ENCODE measurements at regions not wholly inside any gene's neighbourhood (a gene's known extent, or its start where the extent isn't known, plus 50 kb on each side); places are given as distances from the start of the nearest gene placed in this dataset.

DNA sequence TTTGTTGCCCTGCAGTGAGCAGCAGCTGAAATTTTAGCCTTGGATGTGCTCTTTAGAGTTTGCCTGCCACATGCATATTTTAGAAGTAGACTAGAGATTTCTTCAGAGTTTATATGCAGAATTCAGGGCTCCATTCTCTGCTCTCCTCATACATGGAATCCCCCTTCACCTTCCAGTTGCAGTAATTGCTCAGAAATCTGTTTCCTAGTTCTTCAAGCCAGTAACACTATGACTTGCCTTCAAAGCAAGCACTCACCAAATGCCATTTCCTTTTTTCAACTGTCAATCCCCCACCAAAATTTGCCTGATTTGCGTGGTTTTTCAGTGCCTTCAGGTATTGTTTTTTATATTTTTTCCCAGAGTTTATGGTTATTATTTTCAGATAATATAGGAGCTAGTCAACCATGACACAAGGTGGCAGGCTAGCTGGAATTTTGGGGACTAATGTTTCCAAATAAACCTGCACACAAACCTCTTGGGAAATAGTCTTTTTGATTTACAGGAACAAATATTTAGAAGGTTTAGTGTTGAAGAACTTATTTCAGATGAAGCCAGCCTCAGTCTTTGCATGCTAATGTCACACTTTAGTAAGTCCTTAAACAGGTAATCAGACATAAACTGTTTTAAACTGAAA is 79.2 kb downstream of the ASCL1 start:
- H3K4me3 ChIP-seq: no peak overlapping the region
- no peaks in the 10 kb centered on the region for H3K27me3 ChIP-seq
- no peak overlapping the region for H3K9ac ChIP-seq
- H3K9me3 ChIP-seq: no peaks in the 10 kb centered on the region
- H3K27ac ChIP-seq: no peak overlapping the region
- no peak overlapping the region for H3K4me2 ChIP-seq
- no peaks in the 10 kb centered on the region for H3K36me3 ChIP-seq
- no peaks in the 10 kb centered on the region for H4K20me1 ChIP-seq
- TF ChIP-seq Cebpa-rat (IDR thresholded peaks at IDR 0.05): no peak
- H3K4me1 ChIP-seq: no peaks in the 10 kb centered on the region

DNA sequence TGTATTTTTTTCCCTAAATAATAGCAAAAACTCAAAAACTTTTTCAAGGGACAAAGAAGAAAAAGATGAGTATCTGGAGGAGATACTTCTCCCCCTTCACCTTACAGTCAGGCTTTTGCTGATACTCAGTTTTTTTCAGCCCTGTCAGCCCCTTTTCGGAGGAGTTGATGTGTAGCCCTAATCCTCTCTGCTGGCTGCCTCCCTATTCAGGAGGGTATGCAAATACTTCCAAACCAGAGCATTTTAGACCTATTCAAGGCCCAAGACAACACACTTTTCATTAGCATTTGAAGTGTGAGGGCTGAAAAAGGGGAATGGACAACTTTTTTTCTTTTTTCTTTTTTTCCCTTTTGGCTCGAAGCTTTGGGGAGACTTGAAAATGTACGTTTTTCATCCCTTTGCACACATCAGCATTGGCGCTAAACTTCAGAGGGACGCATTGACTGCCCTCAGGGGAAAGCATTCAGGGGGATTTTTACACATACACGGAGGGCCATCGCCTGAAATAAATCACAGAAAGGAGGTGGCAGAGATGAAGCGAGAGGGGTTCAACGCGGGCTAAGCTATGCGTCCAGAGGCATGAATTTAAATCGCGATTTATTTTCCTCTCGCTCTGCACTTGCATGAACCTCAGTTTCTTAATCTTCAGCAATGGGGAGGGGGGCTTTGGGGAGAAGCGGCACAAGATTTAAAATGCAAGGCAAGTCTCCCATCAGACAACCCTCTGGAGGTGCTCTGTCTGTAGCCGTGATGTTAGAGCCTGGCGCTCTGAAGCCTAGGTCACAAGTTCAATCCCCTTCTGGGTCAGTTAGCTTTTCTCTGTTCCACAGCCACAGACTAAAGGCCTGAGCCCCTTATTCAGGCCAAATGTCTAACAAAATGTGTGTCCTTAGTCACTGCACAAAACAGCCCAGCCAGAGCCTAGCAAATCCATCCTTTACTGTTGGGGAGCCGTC is 86.3 kb downstream of the ASCL1 start:
- Histone ChIP-seq H4K20me1 (no peaks in the 10 kb centered on the region), H3K4me2 (no peak overlapping the region), H3K36me3 (no peaks in the 10 kb centered on the region), H3K9ac (no peak overlapping the region), H3K4me3 (no peak overlapping the region), H3K4me1 (no peaks in the 10 kb centered on the region), H3K27me3 (no peaks in the 10 kb centered on the region), H3K9me3 (no peaks in the 10 kb centered on the region), H3K27ac (no peak overlapping the region)
- TF ChIP-seq Cebpa-rat (IDR thresholded peaks at IDR 0.05): no peak

DNA sequence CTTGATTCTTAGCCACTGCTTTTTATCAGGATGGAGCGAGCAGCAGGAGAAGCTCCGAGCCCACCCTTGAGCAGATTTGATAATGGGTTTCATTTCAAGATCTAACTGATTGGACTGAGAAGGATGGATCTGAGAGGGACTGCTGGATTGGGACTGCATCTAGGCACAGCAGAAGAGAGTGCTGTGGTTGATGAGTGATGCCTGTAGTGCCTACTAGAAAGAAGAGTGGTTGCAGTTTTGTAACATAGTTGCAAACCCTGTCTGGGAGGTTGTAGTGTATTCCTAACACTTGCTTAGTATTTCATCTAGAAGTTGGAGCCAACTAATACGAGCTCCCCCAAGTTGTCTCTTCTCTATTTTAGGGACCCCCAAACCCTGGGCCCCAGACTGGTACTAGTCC is 88.7 kb downstream of the ASCL1 start:
- Histone ChIP-seq H3K9ac (no peak overlapping the region), H3K9me3 (no peaks in the 10 kb centered on the region), H3K36me3 (no peaks in the 10 kb centered on the region), H3K27ac (no peak overlapping the region), H3K27me3 (no peaks in the 10 kb centered on the region), H3K4me1 (no peaks in the 10 kb centered on the region), H3K4me3 (no peak overlapping the region), H4K20me1 (no peaks in the 10 kb centered on the region), H3K4me2 (no peak overlapping the region)
- TF ChIP-seq Cebpa-rat (IDR thresholded peaks at IDR 0.05): no peak

DNA sequence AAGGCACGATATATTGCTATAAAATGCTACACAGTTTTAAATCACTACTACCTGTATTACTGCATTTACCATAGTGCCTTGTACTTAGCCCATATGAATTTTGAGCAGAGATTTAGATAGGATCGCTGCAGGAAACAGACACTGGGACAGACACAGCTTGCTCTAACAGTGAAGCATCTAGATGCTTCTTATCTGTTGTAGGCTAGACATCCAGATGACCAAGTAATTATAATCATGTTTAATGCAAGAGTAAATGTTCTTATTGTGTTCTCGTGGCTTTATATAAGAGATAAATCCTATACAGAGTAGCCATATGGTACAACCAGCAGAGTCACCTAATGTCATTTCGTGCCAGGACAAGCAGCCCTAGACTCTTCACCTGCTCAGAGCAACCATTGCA is 92.8 kb downstream of the ASCL1 start:
- Histone ChIP-seq H3K4me3 (no peak overlapping the region), H3K27ac (no peak overlapping the region), H3K9ac (no peak overlapping the region), H3K27me3 (no peaks in the 10 kb centered on the region), H4K20me1 (no peaks in the 10 kb centered on the region), H3K4me2 (no peak overlapping the region), H3K36me3 (no peaks in the 10 kb centered on the region), H3K4me1 (no peaks in the 10 kb centered on the region), H3K9me3 (no peaks in the 10 kb centered on the region)
- no peak for TF ChIP-seq Cebpa-rat (IDR thresholded peaks at IDR 0.05)

DNA sequence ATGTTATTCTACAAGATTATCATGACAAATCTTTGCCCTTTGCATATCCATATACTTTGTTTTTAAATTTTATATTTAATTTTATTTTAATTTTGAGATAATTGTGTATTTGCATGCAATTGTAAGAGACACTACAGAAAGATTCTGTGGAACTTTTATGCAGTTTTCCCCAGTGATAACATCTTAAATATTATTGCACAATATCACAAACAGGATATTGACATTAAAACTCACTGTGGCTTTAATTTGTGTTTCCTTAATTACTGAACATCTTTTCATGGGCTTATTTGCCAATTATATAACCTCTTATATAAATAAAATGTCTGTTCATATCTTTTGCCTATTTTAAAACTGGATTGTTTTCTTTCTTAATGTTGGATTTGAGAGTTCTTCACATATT is 95.6 kb downstream of the ASCL1 start:
- H3K4me3 ChIP-seq: no peak overlapping the region
- no peak overlapping the region for H3K27ac ChIP-seq
- no peak overlapping the region for H3K4me2 ChIP-seq
- H3K9ac ChIP-seq: no peak overlapping the region
- TF ChIP-seq Cebpa-rat (IDR thresholded peaks at IDR 0.05): no peak; the same call in 1 of the 2 replicates
- H3K27me3 ChIP-seq: no peaks in the 10 kb centered on the region
- H3K9me3 ChIP-seq: no peaks in the 10 kb centered on the region
- H4K20me1 ChIP-seq: no peaks in the 10 kb centered on the region
- H3K4me1 ChIP-seq: no peaks in the 10 kb centered on the region
- no peaks in the 10 kb centered on the region for H3K36me3 ChIP-seq

DNA sequence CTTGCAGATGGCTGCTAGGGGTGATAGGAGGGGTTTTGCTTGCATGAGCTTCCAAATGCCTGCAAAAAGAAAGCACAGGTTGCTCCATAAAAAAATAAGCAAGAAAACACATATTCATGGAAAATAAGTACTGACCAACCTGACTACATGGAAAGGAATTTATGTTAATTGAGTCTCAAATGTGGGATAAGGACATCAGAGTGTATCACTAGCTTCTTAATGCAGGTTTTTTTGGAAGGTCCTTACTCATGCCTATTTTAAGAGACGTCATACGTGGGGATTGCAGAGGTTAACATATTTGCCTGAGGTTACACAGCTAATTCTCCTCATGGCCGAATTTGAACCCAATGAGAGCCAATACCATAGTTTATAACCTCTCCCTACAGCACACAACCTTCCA is 116.2 kb downstream of the ASCL1 start:
- TF ChIP-seq Cebpa-rat (IDR thresholded peaks at IDR 0.05): no peak
- no peaks in the 10 kb centered on the region for H3K36me3 ChIP-seq
- H3K9me3 ChIP-seq: no peaks in the 10 kb centered on the region
- H4K20me1 ChIP-seq: no peaks in the 10 kb centered on the region
- H3K4me1 ChIP-seq: no peaks in the 10 kb centered on the region
- no peak overlapping the region for H3K4me2 ChIP-seq
- H3K9ac ChIP-seq: no peak overlapping the region
- no peak overlapping the region for H3K4me3 ChIP-seq
- H3K27ac ChIP-seq: no peak overlapping the region
- no peaks in the 10 kb centered on the region for H3K27me3 ChIP-seq

DNA sequence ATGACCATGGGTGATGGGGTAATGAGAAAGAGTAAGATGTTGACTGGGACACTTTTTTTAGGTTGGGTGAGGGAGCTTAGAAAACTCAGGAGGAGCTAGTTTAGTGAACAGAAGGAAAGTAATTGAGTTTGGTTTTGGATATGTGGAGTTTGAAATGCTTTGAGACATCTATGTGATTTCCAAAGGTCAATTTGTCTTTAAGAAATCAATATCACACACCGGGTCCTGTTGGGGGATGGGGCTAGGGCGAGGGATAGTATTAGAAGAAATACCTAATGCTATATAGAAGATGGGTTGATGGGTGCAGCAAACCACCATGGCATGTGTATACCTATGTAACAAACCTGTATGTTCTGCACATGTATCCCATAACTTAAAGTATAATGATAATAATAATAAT is 118.4 kb downstream of the ASCL1 start:
- no peaks in the 10 kb centered on the region for H4K20me1 ChIP-seq
- no peak overlapping the region for H3K9ac ChIP-seq
- H3K27ac ChIP-seq: no peak overlapping the region
- no peak for TF ChIP-seq Cebpa-rat (IDR thresholded peaks at IDR 0.05)
- no peaks in the 10 kb centered on the region for H3K4me1 ChIP-seq
- no peaks in the 10 kb centered on the region for H3K36me3 ChIP-seq
- H3K27me3 ChIP-seq: no peaks in the 10 kb centered on the region
- peaks cover 2% of the 10 kb centered on the region; the same call in 1 of the 2 replicates for H3K9me3 ChIP-seq
- no peak overlapping the region for H3K4me3 ChIP-seq
- no peak overlapping the region for H3K4me2 ChIP-seq

DNA sequence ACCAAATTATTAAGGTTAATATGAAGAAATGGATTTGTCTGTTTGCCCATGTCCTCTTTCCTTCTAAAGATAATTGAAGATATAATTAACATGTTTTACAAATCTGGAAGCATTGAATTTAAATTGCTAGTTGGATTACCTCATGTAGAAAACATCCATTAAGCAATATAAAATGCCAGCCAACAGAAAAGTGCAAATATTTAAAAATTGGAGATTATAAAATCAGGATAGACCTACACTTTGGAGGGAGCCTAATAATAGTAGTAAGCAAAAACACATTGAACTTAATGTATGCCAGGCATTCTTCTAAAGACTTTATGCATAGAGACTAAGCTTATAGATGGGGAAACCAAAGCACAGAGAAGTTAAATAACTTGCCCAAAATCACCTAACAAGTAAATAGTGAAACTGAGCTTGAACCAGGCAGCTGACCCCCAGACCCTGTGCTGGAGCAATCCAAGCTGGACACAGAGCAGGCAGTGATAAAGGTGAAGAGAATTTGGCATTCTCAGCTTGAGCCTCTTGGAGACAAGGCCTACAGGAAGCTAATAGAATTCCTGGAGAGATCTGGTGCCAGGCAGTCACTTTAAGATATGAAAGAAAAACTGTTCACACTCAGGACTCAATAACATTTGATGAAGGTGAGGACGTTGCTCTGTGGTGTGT is 119.8 kb downstream of the ASCL1 start:
- no peaks in the 10 kb centered on the region for H3K4me1 ChIP-seq
- no peak overlapping the region for H3K4me3 ChIP-seq
- H3K27me3 ChIP-seq: no peaks in the 10 kb centered on the region
- no peak overlapping the region for H3K27ac ChIP-seq
- no peaks in the 10 kb centered on the region for H3K36me3 ChIP-seq
- H3K4me2 ChIP-seq: no peak overlapping the region
- peaks cover 11% of the 10 kb centered on the region for H3K9me3 ChIP-seq
- no peak overlapping the region for H3K9ac ChIP-seq
- no peaks in the 10 kb centered on the region for H4K20me1 ChIP-seq
- no peak for TF ChIP-seq Cebpa-rat (IDR thresholded peaks at IDR 0.05)

DNA sequence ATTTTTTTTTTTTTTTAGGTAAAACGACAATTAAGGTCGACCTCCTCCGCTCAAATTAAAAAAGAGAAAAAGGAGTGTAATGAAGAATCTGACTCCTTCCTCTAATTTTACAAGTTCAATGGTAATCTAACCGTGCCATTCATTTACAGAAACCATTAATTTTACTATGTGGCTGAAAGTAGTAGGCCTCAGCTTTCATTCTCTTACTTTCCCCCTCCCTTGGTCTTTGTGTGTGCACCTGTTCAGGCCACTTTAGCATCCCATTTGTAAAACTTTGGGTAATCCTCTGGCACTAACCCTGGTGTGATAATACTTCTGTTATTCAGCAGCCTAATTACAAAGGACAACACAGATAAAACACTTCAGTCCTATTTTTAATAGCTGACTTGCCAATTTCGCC is 128.1 kb downstream of the ASCL1 start:
- Histone ChIP-seq H3K27ac (no peak overlapping the region), H3K4me2 (no peak overlapping the region), H3K27me3 (no peaks in the 10 kb centered on the region), H3K4me1 (no peaks in the 10 kb centered on the region), H3K9ac (no peak overlapping the region), H3K4me3 (no peak overlapping the region), H3K9me3 (peaks cover 11% of the 10 kb centered on the region), H4K20me1 (no peaks in the 10 kb centered on the region), H3K36me3 (no peaks in the 10 kb centered on the region)
- TF ChIP-seq Cebpa-rat (IDR thresholded peaks at IDR 0.05): no peak

DNA sequence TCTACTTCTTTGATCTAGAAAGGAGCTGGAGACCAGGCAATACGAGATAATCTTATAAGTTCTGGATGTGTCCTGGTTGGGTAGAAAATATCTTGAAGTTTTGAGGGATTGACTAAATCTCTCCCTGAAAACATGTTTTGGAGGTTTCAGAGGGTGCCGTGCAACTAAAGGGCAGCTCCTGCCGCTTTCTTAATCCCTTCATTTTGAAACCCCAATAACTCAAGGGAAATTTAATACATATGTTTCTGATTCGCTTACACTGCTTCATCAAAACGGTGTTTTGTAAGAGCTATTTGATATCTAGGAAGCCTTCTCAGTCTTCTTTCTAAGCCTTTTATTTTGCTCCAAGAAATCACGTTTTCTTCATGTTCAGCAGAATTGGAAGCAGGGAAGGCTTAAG is 129.0 kb downstream of the ASCL1 start:
- H3K27ac ChIP-seq: no peak overlapping the region
- H3K9me3 ChIP-seq: peaks cover 6% of the 10 kb centered on the region; the same call in 1 of the 2 replicates
- H4K20me1 ChIP-seq: no peaks in the 10 kb centered on the region
- H3K9ac ChIP-seq: no peak overlapping the region
- H3K4me3 ChIP-seq: no peak overlapping the region
- no peaks in the 10 kb centered on the region for H3K27me3 ChIP-seq
- TF ChIP-seq Cebpa-rat (IDR thresholded peaks at IDR 0.05): no peak
- H3K4me2 ChIP-seq: no peak overlapping the region
- H3K4me1 ChIP-seq: no peaks in the 10 kb centered on the region
- H3K36me3 ChIP-seq: no peaks in the 10 kb centered on the region

Data from BLaER1 (cell line).